Colonic mucosa (tissue), 4 donors: ENCODE measurements at regions not wholly inside any gene's neighbourhood (a gene's known extent, or its start where the extent isn't known, plus 50 kb on each side); places are given as distances from the start of the nearest gene placed in this dataset.

Experiments used
- DNase-seq: peaks from one replicate; pipeline ENCODE4 v3.0.0-alpha.2; 2020
- H3K27ac ChIP-seq: fragments of 200-600 bp; one replicate; pipeline ENCODE4 v1.8.0; 2021
- H3K27me3 ChIP-seq: fragments of 200-600 bp; one replicate; pipeline ENCODE4 v1.8.0; 2021
- H3K36me3 ChIP-seq: fragments of 200-600 bp; one replicate; pipeline ENCODE4 v1.8.0; 2021
- H3K4me1 ChIP-seq: fragments of 200-600 bp; one replicate; pipeline ENCODE4 v1.8.0; 2021; ENCODE audit warnings: mild to moderate bottlenecking
- H3K4me3 ChIP-seq: fragments of 200-600 bp; one replicate; pipeline ENCODE4 v1.8.0; 2021
- H3K9ac ChIP-seq, 2 donors: one replicate each; pipeline ENCODE4 v1.7.0; 2013; ENCODE audit warnings: control low read depth in 2 of 2, low read depth in 2 of 2, low read length in 2 of 2
- H3K9me3 ChIP-seq: fragments of 200-600 bp; one replicate; pipeline ENCODE4 v1.8.0; 2021
- intact Hi-C: fragments of 100-400 bp; cut with DNase I; formaldehyde crosslinking; loops from one replicate; pipeline ENCODE4 v1.14.1; 2022
- TF ChIP-seq, protein P1 (sequence below): fragments of 200-600 bp; IDR thresholded peaks from one replicate; pipeline ENCODE4 v1.8.0; 2022; ENCODE audit warnings: antibody characterized with exemption, mild to moderate bottlenecking
- donor health status: healthy.
- donor health status: DM: no; HTN: no; CAD: no.
- donor health status: DM: no; HTN: no; CAD: no.

DNA sequence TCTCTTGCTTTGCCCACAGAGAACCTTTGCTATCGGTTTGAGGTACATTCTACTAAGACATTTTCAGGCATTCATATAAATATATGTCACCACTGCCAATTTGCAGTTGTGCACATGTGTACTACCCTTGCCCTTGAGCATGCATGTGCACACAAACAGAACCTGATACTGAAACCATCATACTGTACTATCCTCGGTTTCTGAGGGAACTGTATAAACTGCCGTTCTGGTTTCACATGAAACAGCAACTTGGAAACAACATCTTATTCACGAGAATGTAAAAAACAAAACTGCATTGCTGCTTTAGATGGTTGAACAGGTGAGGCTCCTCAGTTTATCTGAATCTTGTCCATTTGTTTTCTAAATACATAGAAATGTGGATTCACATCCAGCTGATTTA is 151.2 kb upstream of the TMEM170B start:
- Histone ChIP-seq H3K9ac (no peak overlapping the region), H3K36me3 (no peaks in the 10 kb centered on the region), H3K27ac (no peak overlapping the region), H3K9me3 (no peaks in the 10 kb centered on the region), H3K4me3 (no peak overlapping the region), H3K27me3 (no peaks in the 10 kb centered on the region), H3K4me1 (no peaks in the 10 kb centered on the region)
- DNase-seq = no peak
- intact Hi-C loops = no loop called here
- TF ChIP-seq, protein P1, sequence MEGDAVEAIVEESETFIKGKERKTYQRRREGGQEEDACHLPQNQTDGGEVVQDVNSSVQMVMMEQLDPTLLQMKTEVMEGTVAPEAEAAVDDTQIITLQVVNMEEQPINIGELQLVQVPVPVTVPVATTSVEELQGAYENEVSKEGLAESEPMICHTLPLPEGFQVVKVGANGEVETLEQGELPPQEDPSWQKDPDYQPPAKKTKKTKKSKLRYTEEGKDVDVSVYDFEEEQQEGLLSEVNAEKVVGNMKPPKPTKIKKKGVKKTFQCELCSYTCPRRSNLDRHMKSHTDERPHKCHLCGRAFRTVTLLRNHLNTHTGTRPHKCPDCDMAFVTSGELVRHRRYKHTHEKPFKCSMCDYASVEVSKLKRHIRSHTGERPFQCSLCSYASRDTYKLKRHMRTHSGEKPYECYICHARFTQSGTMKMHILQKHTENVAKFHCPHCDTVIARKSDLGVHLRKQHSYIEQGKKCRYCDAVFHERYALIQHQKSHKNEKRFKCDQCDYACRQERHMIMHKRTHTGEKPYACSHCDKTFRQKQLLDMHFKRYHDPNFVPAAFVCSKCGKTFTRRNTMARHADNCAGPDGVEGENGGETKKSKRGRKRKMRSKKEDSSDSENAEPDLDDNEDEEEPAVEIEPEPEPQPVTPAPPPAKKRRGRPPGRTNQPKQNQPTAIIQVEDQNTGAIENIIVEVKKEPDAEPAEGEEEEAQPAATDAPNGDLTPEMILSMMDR = no peak

DNA sequence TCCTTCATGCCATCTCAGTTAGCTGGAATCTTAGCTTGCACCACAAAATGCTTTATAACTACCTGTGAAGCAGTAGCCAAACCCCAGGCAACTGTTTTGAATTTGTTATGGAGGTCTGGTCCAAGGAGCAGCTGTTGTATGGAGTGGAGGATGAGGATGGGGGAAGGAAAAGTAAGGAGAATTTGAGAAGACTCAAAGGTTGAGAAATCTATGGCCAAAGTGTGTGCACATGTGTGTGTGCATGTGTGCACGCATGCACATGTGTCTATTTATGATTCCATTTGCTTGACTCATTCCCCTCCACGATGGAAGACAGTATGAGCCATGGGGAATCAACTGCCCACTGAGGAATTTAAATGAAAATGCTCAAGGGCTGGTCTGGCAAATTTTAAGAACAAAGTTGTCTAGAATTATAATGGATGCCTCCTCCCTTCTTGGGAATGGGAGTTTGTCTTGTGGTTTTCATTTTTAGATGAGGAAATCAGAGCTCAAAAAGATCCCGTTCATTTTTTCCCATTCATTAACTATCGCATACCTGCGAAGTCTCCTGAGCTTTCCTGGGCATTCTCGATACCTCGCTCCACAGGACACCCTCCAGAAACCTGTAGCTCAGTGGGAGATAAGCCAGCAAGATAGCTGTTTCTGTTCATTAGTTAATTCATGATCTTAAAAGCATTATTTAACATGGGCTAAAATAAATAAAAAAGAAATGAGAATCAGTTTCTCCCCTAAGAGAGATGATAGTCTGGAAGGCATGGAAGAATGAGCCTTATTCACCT is 152.3 kb upstream of the NEDD9 start:
- H3K36me3 ChIP-seq = no peaks in the 10 kb centered on the region
- TF ChIP-seq, protein P1 = no peak
- no peak for DNase-seq
- no peak overlapping the region for H3K4me3 ChIP-seq
- intact Hi-C loops = no loop called here
- H3K27me3 ChIP-seq = no peaks in the 10 kb centered on the region
- H3K9ac ChIP-seq = no peak overlapping the region
- no peaks in the 10 kb centered on the region for H3K4me1 ChIP-seq
- H3K9me3 ChIP-seq = no peaks in the 10 kb centered on the region
- no peak overlapping the region for H3K27ac ChIP-seq

DNA sequence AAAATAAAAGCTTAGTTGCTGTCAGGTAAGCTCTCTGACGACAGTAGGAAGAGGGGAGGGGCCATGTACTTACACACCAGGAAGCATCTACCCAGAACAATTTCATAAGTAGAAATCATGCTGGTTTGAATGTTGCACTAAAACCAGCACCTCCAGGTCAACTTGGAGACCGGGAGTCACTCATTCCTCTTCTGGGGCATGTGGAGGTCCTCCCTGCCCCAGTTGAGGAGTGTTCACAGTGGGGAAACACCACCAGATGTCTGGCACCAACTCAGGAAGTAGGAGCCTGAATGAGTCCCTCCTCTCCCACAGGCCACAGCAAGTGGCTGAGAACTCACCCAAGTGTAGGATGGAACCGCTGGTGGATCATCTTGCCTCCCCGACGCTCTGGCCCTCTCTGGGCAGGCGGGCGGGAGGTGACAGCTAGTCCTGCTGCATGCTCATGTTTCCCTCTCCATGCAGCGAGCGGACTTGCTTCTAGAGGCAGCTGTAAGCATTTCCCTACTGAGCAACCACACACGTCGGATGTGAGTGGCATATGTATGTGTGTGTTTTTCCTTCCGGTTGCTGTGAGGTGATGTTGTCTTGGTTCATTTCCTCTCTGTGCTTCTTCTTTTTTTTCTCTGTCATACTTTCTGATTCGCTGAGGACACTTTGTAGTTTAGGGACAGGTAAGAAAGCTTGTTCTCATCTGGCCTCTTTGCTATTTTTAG is 149.5 kb upstream of the NEDD9 start:
- Histone ChIP-seq H3K36me3 (no peaks in the 10 kb centered on the region), H3K4me3 (peak overlapping the region; percentile 16), H3K4me1 (no peaks in the 10 kb centered on the region), H3K27me3 (no peaks in the 10 kb centered on the region), H3K9ac (peak overlapping the region in 1 of 2 donors; percentile 7), H3K9me3 (no peaks in the 10 kb centered on the region), H3K27ac (peak overlapping the region; percentile 49)
- TF ChIP-seq, protein P1 = no peak
- DNase-seq = peak; percentile 35
- intact Hi-C loops = no loop called here

DNA sequence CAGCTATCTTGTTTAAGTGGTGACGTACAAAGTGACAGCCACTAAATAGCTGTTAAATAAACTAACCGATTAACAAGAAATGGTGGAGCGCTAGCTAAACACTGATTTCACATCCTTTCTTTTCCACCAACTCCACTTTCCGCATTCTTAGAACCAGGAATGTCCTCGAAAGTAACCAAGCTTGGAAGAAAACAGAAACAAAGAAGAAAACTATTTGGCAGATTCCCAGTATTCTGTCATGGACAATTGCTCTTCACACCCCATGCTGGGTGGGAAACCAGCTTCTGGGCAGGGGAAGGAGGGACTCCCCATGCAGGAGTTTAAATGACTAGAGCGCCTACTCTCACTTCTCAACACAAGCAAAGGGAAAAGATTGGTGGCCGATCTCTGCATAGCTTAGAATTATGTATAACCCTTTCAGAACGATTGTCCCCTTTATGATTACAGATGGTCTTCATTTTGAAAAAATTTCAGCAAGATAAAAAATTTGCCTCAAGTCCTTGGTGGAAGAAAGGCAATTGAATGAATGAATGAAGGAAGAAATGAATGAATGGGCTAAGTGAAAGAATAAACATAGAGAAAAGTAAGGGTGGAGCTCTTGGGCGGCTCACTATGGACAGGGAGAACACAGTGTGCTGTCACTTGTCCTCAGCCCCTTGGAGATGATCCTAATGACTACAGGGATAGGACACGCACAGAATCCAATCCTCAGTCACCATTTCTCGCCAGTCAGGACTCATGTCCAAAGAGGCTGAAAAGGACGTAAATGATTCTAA is 148.7 kb upstream of the NEDD9 start:
- H3K4me1 ChIP-seq = no peaks in the 10 kb centered on the region
- TF ChIP-seq, protein P1 = no peak
- DNase-seq = no peak
- H3K9ac ChIP-seq = peak overlapping the region in 1 of 2 donors; percentile 7
- no peaks in the 10 kb centered on the region for H3K27me3 ChIP-seq
- H3K4me3 ChIP-seq = peak overlapping the region; percentile 16
- H3K9me3 ChIP-seq = no peaks in the 10 kb centered on the region
- no peaks in the 10 kb centered on the region for H3K36me3 ChIP-seq
- H3K27ac ChIP-seq = no peak overlapping the region
- intact Hi-C loops = no loop called here

DNA sequence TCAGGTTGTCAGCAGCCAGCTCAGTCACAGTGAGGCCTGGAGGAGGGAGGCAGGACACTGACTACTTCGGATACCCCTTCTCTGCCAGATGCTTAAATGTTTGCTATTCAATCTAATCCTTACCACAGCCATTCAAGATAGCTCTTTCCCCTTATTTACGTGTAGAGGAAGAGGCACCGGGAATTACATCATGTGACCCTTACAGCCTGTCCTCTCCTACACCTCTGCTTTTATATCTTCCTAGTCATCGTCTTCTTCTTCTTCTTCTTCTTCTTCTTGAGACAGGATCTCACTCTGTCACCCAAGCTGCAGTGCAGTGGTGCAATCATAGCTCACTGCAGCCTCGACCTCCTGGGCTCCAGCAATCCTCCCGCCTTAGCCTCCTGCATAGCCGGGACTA is 148.1 kb upstream of the NEDD9 start:
- no peak for DNase-seq
- no peaks in the 10 kb centered on the region for H3K9me3 ChIP-seq
- no peaks in the 10 kb centered on the region for H3K36me3 ChIP-seq
- H3K27me3 ChIP-seq = no peaks in the 10 kb centered on the region
- intact Hi-C loops = no loop called here
- no peak overlapping the region for H3K4me3 ChIP-seq
- H3K27ac ChIP-seq = no peak overlapping the region
- no peak overlapping the region for H3K9ac ChIP-seq
- H3K4me1 ChIP-seq = no peaks in the 10 kb centered on the region
- TF ChIP-seq, protein P1 = no peak
